HepG2 (cell line): ENCODE measurements at regions not wholly inside any gene's neighbourhood (a gene's known extent, or its start where the extent isn't known, plus 50 kb on each side); places are given as distances from the start of the nearest gene placed in this dataset.

Source experiments
- ATAC-seq: fragments of 200-7000 bp; cut with Tn5 transposase; 3 replicates; pipeline ENCODE4 v1.9.1; 2020; ENCODE audit warnings: mild to moderate bottlenecking, moderate library complexity
- BruUV-seq: library from RNA; stranded (reverse); fragments of 400-500 nt; replicated peaks from 2 replicates; lab custom pipeline; 2021; lab: Mats Ljungman, UMichigan
- CTCF ChIA-PET: fragments of 300-600 bp; formaldehyde crosslinking; extraction: SDS; loops from one replicate; lab custom pipeline; 2021; ENCODE audit warnings: low total read pairs, inconsistent platforms, low intra/inter-chr PET ratio; lab: Yijun Ruan, JAX
- POLR2A ChIA-PET: fragments of 350-600 bp; sonication (Branson Sonifier 250); formaldehyde crosslinking; loops from one replicate; lab custom pipeline; 2020; ENCODE audit warnings: antibody characterized with exemption, inconsistent platforms; lab: Yijun Ruan, JAX
- DNase-seq: peaks from one replicate; pipeline ENCODE4 v3.0.0-alpha.2; 2015; ENCODE audit warnings: low spot score
- FAIRE-seq: peaks from 3 replicates; lab custom pipeline; 2011; peaks lifted over from hg19 to GRCh38; lab: Jason Lieb, UNC
- H2AFZ ChIP-seq: one replicate; pipeline ENCODE4 v1.6.1; 2011; ENCODE audit warnings: low read length, inconsistent platforms
- H3K27ac ChIP-seq: fragments of 300-600 bp; 3 replicates; pipeline ENCODE4 v1.8.0; 2011; ENCODE audit warnings: mixed run types, mild to moderate bottlenecking, mixed read lengths, low read length, inconsistent platforms; ENCODE audit not compliant: insufficient read depth; ENCODE audit errors: extremely low read length
- H3K27me3 ChIP-seq, 2 experiments: fragments of 200-600 bp in 1 of 2; 2 replicates in 1 of 2; 3 replicates in 1 of 2; pipeline versions ENCODE4 v1.6.0 to v1.8.0; 2011; ENCODE audit warnings: low read length in 2 of 2, mild to moderate bottlenecking in 2 of 2, moderate library complexity in 2 of 2, inconsistent platforms in 1 of 2; ENCODE audit not compliant: insufficient read depth in 2 of 2, control insufficient read depth in 1 of 2
- H3K36me3 ChIP-seq, 2 experiments: fragments of 200-600 bp in 1 of 2; replicated peaks in 1 of 2; 2 replicates in 1 of 2; 3 replicates in 1 of 2; pipeline versions ENCODE4 v1.5.1 to v1.8.0; 2011; ENCODE audit warnings: low read length in 2 of 2, inconsistent platforms in 1 of 2; ENCODE audit not compliant: insufficient read depth in 2 of 2, control insufficient read depth in 1 of 2
- H3K4me1 ChIP-seq: 2 replicates; pipeline ENCODE4 v1.5.1; 2012; ENCODE audit warnings: low read length, inconsistent platforms; ENCODE audit not compliant: insufficient read depth
- H3K4me2 ChIP-seq: 2 replicates; pipeline ENCODE4 v1.6.0; 2011; ENCODE audit warnings: low read depth, low read length, inconsistent platforms
- H3K4me3 ChIP-seq, 3 experiments: fragments of 200-600 bp in 1 of 3; sonication (generic), shearing (Covaris generic) in 1 of 3; replicated peaks in 1 of 3; 2 replicates each; pipeline ENCODE4 v1.5.1; 2011 to 2016; ENCODE audit warnings: low read length in 3 of 3, inconsistent platforms in 2 of 3, low read depth in 2 of 3, mild to moderate bottlenecking in 2 of 3, control low read depth in 1 of 3, mixed read lengths in 1 of 3; ENCODE audit not compliant: insufficient read depth in 1 of 3
- H3K79me2 ChIP-seq: one replicate; pipeline ENCODE4 v1.6.1; 2011; ENCODE audit warnings: low read length, inconsistent platforms; ENCODE audit not compliant: insufficient read depth
- H3K9ac ChIP-seq: 2 replicates; pipeline ENCODE4 v1.6.0; 2011; ENCODE audit warnings: mild to moderate bottlenecking, low read depth, low read length, inconsistent platforms; ENCODE audit not compliant: insufficient read depth
- H3K9me3 ChIP-seq: 2 replicates; pipeline ENCODE4 v1.5.1; 2012; ENCODE audit warnings: mild to moderate bottlenecking, low read length
- H4K20me1 ChIP-seq: 2 replicates; pipeline ENCODE4 v1.6.0; 2011; ENCODE audit warnings: inconsistent platforms, mild to moderate bottlenecking, low read length, moderate library complexity; ENCODE audit not compliant: insufficient read depth
- CHD2 ChIP-seq: IDR thresholded peaks from 2 replicates; pipeline ENCODE4 v1.6.1; 2011; ENCODE audit warnings: low read depth, low read length, improper control_type of control experiment
- FIP1L1 ChIP-seq: fragments of 200-400 bp; formaldehyde crosslinking; IDR thresholded peaks from 2 replicates; pipeline ENCODE4 v1.6.1; 2018; ENCODE audit warnings: low read depth, mild to moderate bottlenecking, low read length, moderate library complexity, borderline replicate concordance; ENCODE audit not compliant: insufficient read depth
- GATAD1 ChIP-seq: IDR thresholded peaks from 2 replicates; pipeline ENCODE4 v1.6.1; 2016; ENCODE audit warnings: missing genetic modification reagents, missing compliant biosample characterization
- HNRNPLL ChIP-seq: fragments of 200-400 bp; formaldehyde crosslinking; IDR thresholded peaks from 2 replicates; pipeline ENCODE4 v1.6.1; 2017; ENCODE audit warnings: mild to moderate bottlenecking, low read depth, low read length; ENCODE audit not compliant: poor library complexity, severe bottlenecking
- NR2F1 ChIP-seq, 2 experiments: fragments of 450-650 bp in 1 of 2; formaldehyde crosslinking in 1 of 2; IDR thresholded peaks; 2 replicates each; pipeline versions ENCODE4 v1.5.0 to v1.6.1; 2016 to 2020; ENCODE audit warnings: mild to moderate bottlenecking in 1 of 2, missing compliant biosample characterization in 1 of 2, missing genetic modification reagents in 1 of 2, moderate library complexity in 1 of 2
- ZFAT ChIP-seq: sonication (generic); formaldehyde crosslinking; conservative IDR thresholded peaks from 2 replicates; pipeline ENCODE4 v1.8.1; 2023; ENCODE audit warnings: missing genetic modification reagents, inconsistent platforms
- WGBS: methylation state at CpG from one replicate; pipeline ENCODE4 v1.1.6; 2017; ENCODE audit warnings: low lambda C conversion rate; 5-methylcytosine and 5-hydroxymethylcytosine counted together
- in situ Hi-C: cut with HindIII; loops from 2 replicates; pipeline ENCODE4 v1.10.0; 2017; ENCODE audit warnings: low pct_unique_long_range_greater_than_20kb; ENCODE audit not compliant: extremely low pct_ligation_motif_present
- intact Hi-C: fragments of 100-400 bp; cut with micrococcal nuclease; formaldehyde crosslinking; loops from one replicate; pipeline ENCODE4 v1.10.0; 2022; ENCODE audit not compliant: unreplicated experiment
- TF ChIP-seq, protein P1 (sequence below): sonication (generic); formaldehyde crosslinking; IDR thresholded peaks from 2 replicates; pipeline ENCODE4 v1.9.0; 2021; ENCODE audit warnings: missing genetic modification reagents, mild to moderate bottlenecking, borderline replicate concordance
- TF ChIP-seq, protein P2 (sequence below): sonication (generic); formaldehyde crosslinking; IDR thresholded peaks from 2 replicates; pipeline ENCODE4 v1.4.0; 2020; ENCODE audit warnings: missing genetic modification reagents
- TF ChIP-seq, protein P3 (sequence below): sonication (generic); formaldehyde crosslinking; IDR thresholded peaks from 2 replicates; pipeline ENCODE4 v1.9.0; 2021; ENCODE audit warnings: missing genetic modification reagents, mild to moderate bottlenecking, borderline replicate concordance
- TF ChIP-seq, protein P4 (sequence below): sonication (generic); formaldehyde crosslinking; IDR thresholded peaks from 2 replicates; pipeline ENCODE4 v1.4.0; 2020; ENCODE audit warnings: missing genetic modification reagents, borderline replicate concordance
- TF ChIP-seq, protein P5 (sequence below): sonication (generic); formaldehyde crosslinking; IDR thresholded peaks from 2 replicates; pipeline ENCODE4 v1.5.1; 2020; ENCODE audit warnings: missing genetic modification reagents, mild to moderate bottlenecking, borderline replicate concordance

DNA sequence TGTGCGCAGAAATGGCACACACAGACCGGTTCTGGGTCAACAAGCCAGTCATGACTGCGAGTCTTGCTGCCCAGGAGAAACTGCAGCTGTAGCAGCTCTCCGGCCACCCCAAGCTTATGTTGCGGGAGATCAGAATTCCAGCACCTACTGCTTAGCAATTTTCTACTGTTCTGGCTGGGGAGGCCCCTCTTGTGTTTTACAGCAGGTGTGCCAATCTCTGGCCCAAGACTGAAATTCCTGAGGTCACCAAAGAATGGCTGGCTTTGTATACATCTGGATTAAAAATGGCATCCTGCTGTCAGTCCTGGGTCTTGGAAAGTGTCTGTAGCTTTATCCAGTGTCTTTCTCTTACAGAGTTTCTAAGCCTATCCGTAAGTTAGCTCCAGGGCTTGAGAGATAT lies 68.9 kb upstream of the TRAM1L1 start:
- no peak for DNase-seq
- POLR2A ChIA-PET: no interaction called here
- 8% methylated on average over 4 of the region's 6 CpGs for WGBS
- peaks cover 37% of the 10 kb centered on the region for H3K9me3 ChIP-seq
- intact Hi-C loops: no loop called here
- H3K27me3 ChIP-seq: no peaks in the 10 kb centered on the region
- no peak for FAIRE-seq
- H3K27ac ChIP-seq: no peak overlapping the region
- CTCF ChIA-PET: no interaction called here
- no peak overlapping the region for H3K4me3 ChIP-seq
- H3K4me1 ChIP-seq: no peaks in the 10 kb centered on the region
- ATAC-seq: no peak
- no peak overlapping the region for H3K4me2 ChIP-seq
- H3K9ac ChIP-seq: no peak overlapping the region
- H3K79me2 ChIP-seq: no peaks in the 10 kb centered on the region
- BruUV-seq: no TSS peak
- in situ Hi-C loops: no loop called here
- no peaks in the 10 kb centered on the region for H4K20me1 ChIP-seq
- H3K36me3 ChIP-seq: no peaks in the 10 kb centered on the region
- no peak overlapping the region for H2AFZ ChIP-seq
- TF ChIP-seq CHD2 (no peak), FIP1L1 (no peak), GATAD1 (no peak), ZFAT (CRISPR knock-in tag) (no peak), HNRNPLL (no peak), NR2F1 (CRISPR knock-in tag; IDR thresholded peaks at IDR 0.05) (no peak)
- TF ChIP-seq, protein P1, sequence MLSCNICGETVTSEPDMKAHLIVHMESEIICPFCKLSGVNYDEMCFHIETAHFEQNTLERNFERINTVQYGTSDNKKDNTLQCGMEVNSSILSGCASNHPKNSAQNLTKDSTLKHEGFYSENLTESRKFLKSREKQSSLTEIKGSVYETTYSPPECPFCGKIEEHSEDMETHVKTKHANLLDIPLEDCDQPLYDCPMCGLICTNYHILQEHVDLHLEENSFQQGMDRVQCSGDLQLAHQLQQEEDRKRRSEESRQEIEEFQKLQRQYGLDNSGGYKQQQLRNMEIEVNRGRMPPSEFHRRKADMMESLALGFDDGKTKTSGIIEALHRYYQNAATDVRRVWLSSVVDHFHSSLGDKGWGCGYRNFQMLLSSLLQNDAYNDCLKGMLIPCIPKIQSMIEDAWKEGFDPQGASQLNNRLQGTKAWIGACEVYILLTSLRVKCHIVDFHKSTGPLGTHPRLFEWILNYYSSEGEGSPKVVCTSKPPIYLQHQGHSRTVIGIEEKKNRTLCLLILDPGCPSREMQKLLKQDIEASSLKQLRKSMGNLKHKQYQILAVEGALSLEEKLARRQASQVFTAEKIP (CRISPR knock-in tag): no peak
- TF ChIP-seq, protein P2, sequence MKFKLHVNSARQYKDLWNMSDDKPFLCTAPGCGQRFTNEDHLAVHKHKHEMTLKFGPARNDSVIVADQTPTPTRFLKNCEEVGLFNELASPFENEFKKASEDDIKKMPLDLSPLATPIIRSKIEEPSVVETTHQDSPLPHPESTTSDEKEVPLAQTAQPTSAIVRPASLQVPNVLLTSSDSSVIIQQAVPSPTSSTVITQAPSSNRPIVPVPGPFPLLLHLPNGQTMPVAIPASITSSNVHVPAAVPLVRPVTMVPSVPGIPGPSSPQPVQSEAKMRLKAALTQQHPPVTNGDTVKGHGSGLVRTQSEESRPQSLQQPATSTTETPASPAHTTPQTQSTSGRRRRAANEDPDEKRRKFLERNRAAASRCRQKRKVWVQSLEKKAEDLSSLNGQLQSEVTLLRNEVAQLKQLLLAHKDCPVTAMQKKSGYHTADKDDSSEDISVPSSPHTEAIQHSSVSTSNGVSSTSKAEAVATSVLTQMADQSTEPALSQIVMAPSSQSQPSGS (CRISPR knock-in tag): no peak
- TF ChIP-seq, protein P3, sequence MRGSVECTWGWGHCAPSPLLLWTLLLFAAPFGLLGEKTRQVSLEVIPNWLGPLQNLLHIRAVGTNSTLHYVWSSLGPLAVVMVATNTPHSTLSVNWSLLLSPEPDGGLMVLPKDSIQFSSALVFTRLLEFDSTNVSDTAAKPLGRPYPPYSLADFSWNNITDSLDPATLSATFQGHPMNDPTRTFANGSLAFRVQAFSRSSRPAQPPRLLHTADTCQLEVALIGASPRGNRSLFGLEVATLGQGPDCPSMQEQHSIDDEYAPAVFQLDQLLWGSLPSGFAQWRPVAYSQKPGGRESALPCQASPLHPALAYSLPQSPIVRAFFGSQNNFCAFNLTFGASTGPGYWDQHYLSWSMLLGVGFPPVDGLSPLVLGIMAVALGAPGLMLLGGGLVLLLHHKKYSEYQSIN: no peak
- TF ChIP-seq, protein P4, sequence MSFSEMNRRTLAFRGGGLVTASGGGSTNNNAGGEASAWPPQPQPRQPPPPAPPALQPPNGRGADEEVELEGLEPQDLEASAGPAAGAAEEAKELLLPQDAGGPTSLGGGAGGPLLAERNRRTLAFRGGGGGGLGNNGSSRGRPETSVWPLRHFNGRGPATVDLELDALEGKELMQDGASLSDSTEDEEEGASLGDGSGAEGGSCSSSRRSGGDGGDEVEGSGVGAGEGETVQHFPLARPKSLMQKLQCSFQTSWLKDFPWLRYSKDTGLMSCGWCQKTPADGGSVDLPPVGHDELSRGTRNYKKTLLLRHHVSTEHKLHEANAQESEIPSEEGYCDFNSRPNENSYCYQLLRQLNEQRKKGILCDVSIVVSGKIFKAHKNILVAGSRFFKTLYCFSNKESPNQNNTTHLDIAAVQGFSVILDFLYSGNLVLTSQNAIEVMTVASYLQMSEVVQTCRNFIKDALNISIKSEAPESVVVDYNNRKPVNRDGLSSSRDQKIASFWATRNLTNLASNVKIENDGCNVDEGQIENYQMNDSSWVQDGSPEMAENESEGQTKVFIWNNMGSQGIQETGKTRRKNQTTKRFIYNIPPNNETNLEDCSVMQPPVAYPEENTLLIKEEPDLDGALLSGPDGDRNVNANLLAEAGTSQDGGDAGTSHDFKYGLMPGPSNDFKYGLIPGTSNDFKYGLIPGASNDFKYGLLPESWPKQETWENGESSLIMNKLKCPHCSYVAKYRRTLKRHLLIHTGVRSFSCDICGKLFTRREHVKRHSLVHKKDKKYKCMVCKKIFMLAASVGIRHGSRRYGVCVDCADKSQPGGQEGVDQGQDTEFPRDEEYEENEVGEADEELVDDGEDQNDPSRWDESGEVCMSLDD (CRISPR knock-in tag): no peak
- TF ChIP-seq, protein P5, sequence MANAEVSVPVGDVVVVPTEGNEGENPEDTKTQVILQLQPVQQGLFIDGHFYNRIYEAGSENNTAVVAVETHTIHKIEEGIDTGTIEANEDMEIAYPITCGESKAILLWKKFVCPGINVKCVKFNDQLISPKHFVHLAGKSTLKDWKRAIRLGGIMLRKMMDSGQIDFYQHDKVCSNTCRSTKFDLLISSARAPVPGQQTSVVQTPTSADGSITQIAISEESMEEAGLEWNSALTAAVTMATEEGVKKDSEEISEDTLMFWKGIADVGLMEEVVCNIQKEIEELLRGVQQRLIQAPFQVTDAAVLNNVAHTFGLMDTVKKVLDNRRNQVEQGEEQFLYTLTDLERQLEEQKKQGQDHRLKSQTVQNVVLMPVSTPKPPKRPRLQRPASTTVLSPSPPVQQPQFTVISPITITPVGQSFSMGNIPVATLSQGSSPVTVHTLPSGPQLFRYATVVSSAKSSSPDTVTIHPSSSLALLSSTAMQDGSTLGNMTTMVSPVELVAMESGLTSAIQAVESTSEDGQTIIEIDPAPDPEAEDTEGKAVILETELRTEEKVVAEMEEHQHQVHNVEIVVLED (CRISPR knock-in tag): no peak
